Tibial nerve (tissue), 4 donors: ENCODE measurements at regions not wholly inside any gene's neighbourhood (a gene's known extent, or its start where the extent isn't known, plus 50 kb on each side); places are given as distances from the start of the nearest gene placed in this dataset.

Source experiments
- EP300 ChIP-seq, 2 donors: sonication (generic); formaldehyde crosslinking; IDR thresholded peaks; one replicate each; pipeline ENCODE4 v1.6.1; 2017; ENCODE audit warnings: antibody characterized with exemption in 2 of 2, mild to moderate bottlenecking in 1 of 2
- POLR2A ChIP-seq, 2 donors: fragments of 450-650 bp; IDR thresholded peaks; one replicate each; pipeline ENCODE4 v1.6.1; 2017; ENCODE audit warnings: antibody characterized with exemption in 2 of 2, mild to moderate bottlenecking in 2 of 2, moderate library complexity in 2 of 2
- TF ChIP-seq, protein P1 (sequence below), 5 experiments: fragments of 200-600 bp in 3 of 5; fragments of 450-650 bp in 2 of 5; sonication (generic) in 3 of 5; IDR thresholded peaks; one replicate each; pipeline ENCODE4 v1.5.1; 2016 to 2019; ENCODE audit warnings: antibody characterized with exemption in 5 of 5, mild to moderate bottlenecking in 3 of 5, moderate library complexity in 2 of 5

- TF ChIP-seq, protein P1, sequence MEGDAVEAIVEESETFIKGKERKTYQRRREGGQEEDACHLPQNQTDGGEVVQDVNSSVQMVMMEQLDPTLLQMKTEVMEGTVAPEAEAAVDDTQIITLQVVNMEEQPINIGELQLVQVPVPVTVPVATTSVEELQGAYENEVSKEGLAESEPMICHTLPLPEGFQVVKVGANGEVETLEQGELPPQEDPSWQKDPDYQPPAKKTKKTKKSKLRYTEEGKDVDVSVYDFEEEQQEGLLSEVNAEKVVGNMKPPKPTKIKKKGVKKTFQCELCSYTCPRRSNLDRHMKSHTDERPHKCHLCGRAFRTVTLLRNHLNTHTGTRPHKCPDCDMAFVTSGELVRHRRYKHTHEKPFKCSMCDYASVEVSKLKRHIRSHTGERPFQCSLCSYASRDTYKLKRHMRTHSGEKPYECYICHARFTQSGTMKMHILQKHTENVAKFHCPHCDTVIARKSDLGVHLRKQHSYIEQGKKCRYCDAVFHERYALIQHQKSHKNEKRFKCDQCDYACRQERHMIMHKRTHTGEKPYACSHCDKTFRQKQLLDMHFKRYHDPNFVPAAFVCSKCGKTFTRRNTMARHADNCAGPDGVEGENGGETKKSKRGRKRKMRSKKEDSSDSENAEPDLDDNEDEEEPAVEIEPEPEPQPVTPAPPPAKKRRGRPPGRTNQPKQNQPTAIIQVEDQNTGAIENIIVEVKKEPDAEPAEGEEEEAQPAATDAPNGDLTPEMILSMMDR (IDR thresholded peaks at IDR 0.05): no peak
- no peak for TF ChIP-seq POLR2A (IDR thresholded peaks at IDR 0.05)
- TF ChIP-seq EP300 (IDR thresholded peaks at IDR 0.05): no peak
Measured at GRCh38 chr6:139779988-139780774, 405.7 kb upstream of the CITED2 start.
